Stimulated activated CD8-positive, alpha-beta memory T cell treated with anti-CD3 and anti-CD28 coated beads, Interleukin-12 subunit alpha, Interleukin-12 subunit beta, amount 100 ng/mL, for 4 hours (primary cell): ENCODE measurements at regions not wholly inside any gene's neighbourhood (a gene's known extent, or its start where the extent isn't known, plus 50 kb on each side); places are given as distances from the start of the nearest gene placed in this dataset.
A peak's percentile ranks its signal among the peaks of the same experiment; 100 is the strongest.

ENCODE experiments used
- DNase-seq: peaks from one replicate; pipeline ENCODE4 v3.0.0-alpha.2; 2020; ENCODE audit warnings: low read depth

DNA sequence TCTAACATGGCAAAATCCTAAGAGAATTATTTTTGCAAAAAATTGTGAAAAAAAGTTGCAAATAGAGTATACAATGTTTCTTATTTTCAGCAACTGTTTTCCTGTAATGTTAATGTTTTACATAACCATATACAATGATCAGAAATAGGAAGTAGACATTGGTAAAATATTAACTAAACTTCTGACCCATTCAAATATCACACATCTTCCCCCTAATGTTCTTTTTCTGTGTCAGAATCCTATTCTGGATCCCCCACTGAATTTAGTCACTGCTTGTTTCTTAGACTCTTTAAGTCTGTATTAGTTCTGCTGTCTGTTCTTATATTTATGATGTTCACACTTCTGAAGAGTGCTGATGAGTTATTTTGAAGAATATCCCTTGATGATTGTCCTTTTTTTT is 62.0 kb downstream of the HFE start:
- no peak for DNase-seq

DNA sequence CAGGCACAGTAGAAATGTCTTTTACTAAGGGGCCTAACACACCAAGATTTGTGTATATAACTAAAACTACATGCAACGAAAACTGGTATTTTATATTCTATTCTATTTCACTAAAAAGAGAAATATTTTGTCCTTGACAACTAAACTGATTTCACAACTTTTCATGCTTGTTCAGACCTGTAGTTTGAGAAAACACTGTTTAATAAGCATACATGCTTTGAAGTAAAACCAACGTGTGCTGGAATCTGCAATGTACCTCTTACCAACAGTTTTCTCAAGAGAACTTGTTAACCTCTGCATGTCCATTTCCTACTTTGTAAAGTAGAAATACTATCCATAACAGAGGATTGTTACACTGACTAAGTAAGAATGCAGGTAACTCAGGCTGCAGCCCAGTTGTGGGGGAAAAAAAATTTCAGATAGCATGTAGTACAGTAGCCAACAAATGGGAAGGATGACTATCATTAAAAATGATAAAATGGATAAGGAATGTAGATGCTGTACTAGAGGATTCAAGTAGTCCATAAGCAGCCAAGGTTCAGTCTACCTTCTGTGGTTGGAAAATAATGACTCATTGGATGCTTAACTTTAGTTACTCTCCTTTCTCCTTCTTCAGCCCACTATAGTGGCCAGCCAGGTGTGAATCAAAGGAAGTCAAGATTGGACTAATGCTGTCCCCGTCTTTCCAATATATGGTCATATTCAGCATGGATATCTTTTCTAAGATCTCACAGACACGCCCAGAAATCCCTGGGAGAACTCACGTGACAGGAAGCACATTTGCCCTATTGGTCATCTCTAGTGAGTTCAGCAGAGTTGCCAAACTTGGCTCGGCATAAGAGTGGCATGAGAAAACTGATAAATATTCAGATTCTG is 65.2 kb downstream of the HFE start:
- no peak for DNase-seq

- DNase-seq = no peak
Observed at GRCh38 chr6:26155061-26155930, 68.1 kb downstream of the HFE start.

- DNase-seq = peak; percentile 70
Observed at GRCh38 chr6:26156105-26156849, 69.0 kb downstream of the HFE start.

DNA sequence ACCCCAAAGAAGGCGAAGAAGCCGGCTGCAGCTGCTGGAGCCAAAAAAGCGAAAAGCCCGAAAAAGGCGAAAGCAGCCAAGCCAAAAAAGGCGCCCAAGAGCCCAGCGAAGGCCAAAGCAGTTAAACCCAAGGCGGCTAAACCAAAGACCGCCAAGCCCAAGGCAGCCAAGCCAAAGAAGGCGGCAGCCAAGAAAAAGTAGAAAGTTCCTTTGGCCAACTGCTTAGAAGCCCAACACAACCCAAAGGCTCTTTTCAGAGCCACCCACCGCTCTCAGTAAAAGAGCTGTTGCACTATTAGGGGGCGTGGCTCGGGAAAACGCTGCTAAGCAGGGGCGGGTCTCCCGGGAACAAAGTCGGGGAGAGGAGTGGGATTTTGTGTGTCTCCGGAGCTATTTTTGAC is 69.6 kb downstream of the HFE start:
- DNase-seq = peak; percentile 34

GRCh38 chr6:26157251-26158075 is 70.2 kb downstream of the HFE start:
- DNase-seq = peak; percentile 20

DNA sequence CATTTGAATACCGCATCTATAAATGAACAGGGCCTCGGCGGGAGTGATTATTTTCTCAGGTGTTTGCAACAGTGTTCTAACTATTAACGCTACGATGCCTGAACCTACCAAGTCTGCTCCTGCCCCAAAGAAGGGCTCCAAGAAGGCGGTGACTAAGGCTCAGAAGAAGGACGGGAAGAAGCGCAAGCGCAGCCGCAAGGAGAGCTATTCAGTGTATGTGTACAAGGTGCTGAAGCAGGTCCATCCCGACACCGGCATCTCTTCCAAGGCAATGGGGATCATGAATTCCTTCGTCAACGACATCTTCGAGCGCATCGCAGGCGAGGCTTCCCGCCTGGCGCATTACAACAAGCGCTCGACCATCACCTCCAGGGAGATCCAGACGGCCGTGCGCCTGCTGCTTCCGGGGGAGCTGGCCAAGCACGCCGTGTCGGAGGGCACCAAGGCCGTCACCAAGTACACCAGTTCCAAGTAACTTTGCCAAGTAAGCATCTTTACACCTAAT is 70.9 kb downstream of the HFE start:
- peak; percentile 56 for DNase-seq

- peak; percentile 30 for DNase-seq
Observed at GRCh38 chr6:26158581-26159356, 71.5 kb downstream of the HFE start.

DNA sequence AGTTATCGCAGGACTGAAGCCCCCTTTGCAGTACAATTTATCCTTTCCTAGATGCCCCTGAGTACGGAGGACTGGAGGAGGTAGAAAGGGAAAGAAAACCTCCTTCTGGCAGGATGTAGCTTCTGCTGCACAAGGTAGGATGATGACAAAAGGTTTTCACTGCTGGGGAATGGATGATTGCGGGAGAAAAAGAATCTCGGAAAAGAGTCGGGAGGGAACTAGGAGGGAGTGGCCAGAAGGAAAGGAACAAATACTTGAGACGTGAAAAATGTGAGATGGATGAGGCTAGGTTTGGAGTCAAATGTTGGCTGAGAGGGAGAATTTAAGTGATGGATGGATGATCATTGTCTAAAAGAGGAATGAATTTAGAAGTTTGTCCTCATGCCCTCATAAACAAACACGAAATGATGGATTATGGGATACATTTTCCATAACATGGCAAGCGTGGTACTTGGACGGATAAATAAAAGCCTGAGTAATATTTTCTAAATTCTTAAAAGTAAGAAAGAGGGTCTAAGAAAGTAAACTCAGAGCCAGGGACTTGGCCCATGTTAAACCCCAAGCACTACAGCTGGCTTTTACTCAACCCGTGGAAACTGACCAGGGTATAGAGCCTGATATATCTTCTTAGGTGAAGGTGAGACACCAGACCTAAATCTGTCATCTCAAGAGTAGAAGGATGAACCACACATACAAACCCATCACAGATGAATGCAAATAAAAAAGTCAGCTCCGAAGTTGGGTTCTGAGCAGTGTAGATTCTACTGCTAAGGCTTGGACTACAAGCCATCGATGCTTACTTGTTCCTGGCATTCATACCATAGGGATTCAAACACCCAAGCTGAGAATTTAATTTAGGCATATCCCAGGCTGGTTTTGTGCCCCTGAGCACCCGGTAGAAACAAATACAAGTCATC is 72.4 kb downstream of the HFE start:
- DNase-seq = no peak

- no peak for DNase-seq
Observed at GRCh38 chr6:26161322-26161721, 74.1 kb downstream of the HFE start.

GRCh38 chr6:26162399-26162798 is 75.2 kb downstream of the HFE start:
- no peak for DNase-seq

DNA sequence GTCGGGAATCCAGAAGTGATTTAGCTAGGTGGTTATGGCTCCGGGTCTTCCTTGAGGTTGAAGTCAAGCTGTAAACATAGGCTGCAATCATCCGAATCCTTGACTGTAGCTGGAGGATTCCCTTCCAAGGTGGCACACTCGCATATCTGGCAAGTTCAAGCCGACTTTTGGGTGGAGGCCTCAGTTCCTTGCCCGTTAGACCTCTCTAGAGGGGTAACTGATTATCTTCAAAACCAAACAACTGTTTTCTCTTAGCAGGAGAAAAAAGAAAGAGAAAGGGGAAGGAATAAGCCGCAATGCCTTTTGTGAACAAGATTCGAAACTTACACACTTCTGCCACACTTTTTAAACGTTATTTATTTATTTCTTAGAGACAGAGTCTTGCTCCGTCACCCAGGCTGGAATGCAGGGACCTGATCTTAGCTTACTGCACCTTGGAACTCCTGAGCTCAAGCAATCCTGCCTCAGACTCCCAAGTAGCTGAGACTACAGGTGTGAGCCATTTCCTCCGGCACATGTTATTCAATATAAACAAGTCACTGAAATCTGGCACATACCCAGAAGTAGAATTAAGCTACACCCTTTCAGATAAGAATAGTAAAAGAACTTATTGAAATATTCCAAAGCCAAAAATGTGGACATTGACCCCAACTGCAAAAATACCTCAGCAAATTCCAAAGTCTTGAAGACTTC is 76.3 kb downstream of the HFE start:
- DNase-seq = no peak

DNA sequence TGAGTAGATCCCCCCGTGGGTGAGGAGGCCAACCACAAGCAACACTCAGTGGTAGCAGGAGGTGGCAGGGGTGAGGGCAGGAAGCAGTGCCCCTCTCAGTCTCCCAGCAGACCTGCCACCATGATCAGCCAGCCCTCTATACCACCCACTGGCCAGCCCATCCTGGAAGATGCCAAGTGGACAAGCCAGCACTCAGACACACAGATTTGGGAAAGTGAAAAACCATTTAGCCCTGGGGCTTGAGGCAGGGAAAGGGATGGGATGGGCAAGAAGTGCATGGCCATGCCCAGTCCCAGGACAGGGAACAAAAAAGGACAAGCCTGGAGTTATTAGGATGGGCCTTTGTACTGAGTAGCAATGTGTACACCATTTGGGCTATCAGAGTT is 76.9 kb downstream of the HFE start:
- DNase-seq = no peak

DNA sequence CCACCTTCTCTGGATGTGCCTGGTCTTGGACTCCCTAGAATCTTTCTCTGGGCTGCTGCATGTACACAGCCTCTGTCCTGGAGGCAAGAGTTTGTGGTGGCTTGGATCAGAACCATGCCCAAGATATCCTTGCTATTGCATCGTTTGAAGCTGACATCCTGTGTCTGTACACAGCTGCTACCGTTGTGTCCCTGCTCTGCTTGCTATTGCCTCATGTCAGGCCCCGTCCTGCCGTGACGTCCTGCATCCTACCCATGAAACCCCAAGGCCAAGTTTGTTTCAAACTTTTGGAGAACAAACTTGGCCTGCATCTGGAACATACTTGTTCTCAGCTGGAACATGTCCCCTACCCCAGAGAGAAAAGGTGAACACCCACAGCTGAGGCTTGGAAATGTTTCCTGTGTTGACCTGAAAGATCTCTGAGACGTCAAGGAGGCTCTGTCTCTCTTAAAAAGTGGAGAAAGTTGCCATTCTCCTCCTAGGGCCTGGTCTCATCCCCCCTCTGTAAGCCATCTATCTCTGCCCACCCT is 78.1 kb downstream of the HFE start:
- DNase-seq = no peak

DNA sequence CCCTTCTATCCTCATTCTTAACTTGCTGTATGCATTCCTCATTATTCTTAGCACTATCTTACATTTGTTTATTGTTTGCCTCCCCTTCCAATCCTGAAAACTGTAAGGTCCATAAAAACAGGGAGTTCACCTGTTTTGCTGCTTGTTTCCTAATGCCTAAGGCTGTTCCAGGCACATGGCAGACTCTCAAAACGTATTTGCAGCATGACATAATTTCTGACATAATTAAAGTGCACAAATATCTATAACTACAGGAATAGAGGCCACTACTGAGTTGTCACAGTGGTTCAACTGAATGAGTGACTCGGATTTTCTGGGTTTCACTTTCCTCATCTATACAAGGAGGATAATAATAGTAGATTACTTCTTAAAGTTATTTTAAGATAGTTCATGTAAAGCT is 83.0 kb downstream of the HFE start:
- no peak for DNase-seq

DNA sequence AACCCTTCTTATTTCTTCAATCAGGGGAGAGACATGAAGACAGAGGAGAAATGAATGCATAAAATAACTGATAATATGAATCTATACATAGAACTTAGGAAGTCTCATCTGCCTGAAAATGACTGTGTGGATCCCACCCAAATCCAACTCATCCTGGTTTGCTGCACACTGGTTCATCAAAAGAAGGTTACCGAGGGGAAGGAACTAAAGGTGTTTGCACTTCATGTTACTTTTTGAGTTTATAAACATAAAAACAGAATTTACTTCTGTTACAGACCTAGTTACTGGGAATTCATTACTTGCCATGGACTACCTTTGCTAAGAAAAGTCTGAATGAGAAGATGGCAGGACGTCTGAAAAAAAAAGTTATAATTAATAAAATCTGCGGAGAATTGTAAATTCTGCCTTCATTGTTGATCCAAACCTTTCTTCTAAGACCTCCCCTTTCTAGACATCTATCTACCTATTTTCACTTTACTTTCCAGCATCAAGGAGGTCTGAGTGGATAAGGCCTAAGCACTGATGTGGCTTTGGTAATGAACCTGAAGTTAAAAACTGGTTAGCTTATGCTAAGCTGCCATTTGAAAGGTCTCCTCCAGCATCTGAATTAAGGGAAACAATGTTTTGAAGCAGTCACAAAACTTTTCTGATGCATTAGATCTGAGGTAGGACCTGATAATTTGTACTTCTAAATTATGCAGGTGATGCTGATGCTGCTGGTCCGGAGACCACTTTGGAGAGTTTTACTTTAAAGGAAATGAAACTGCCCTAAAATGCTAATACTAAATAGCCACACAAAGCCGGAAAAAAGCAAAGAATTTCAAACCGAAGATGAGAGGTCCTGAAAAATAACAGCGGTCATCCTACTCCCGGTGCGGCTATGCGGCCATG is 84.0 kb downstream of the HFE start:
- no peak for DNase-seq

DNA sequence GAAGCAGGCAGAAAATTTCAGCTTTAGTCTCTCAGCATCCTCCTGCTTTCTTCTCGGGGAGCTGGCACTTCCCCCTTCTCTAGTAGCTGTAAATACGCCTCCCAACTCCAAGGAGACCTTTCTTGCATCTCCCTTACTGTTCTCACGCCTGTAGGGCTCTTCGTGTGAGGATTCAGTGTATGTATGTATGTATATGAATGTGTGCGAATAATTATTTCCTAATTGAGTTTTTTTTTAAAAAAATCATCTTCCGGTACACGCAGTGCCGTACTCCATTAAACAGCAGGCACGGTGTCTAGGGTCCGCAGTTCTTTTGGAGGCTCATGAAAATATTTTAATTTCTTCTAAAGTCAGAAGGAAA is 85.4 kb downstream of the HFE start:
- DNase-seq = no peak

DNA sequence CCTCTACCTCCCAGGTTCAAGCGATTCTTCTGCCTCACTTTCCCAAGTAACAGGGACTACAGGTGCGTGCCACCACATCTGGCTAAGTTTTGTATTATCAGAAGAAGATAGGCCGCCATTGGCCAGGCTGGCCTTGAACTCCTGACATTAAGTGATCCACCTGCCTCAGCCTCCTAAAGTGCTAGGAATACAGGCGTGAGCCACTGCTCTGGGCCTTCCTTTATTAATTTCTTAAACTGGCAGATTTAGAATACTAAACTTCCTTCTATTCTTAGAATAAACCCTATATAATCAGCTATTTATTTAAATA is 86.6 kb downstream of the HFE start:
- DNase-seq = no peak
